ENCODE measurements at regions not wholly inside any gene's neighbourhood (a gene's known extent, or its start where the extent isn't known, plus 50 kb on each side); places are given as distances from the start of the nearest gene placed in this dataset.

GRCh38 chr4:79796948-79797347 lies 276.1 kb downstream of the ANTXR2 start:
- no peak overlapping the region for H3K9ac ChIP-seq (ENCODE audit: low read depth, low read length)
- H3K9me3 ChIP-seq (ENCODE audit: insufficient read depth, low read depth, low read length), result no peaks in the 10 kb centered on the region
- no peaks in the 10 kb centered on the region for H3K36me3 ChIP-seq (ENCODE audit: insufficient read depth, low read depth, low read length)

GRCh38 chr4:79788884-79789283 lies 284.1 kb downstream of the ANTXR2 start:
- H3K4me3 ChIP-seq (ENCODE audit: low read length), result no peak overlapping the region
- no peak overlapping the region for H3K27ac ChIP-seq (ENCODE audit: low read length)
- no peaks in the 10 kb centered on the region for H3K4me1 ChIP-seq (ENCODE audit: insufficient read depth, low read length)
- H3K27me3 ChIP-seq (ENCODE audit: insufficient read depth, low read length), result no peaks in the 10 kb centered on the region
- H3K9ac ChIP-seq (ENCODE audit: low read depth, low read length), result no peak overlapping the region
- no peaks in the 10 kb centered on the region for H3K36me3 ChIP-seq (ENCODE audit: insufficient read depth, low read depth, low read length)
- H3K9me3 ChIP-seq (ENCODE audit: insufficient read depth, low read depth, low read length), result peaks cover 25% of the 10 kb centered on the region

More at GRCh38 chr4:79796948-79797347, 276.1 kb downstream of the ANTXR2 start:
- no peaks in the 10 kb centered on the region for H3K4me1 ChIP-seq (ENCODE audit: insufficient read depth, low read length)
- H3K4me3 ChIP-seq (ENCODE audit: low read length), result no peak overlapping the region
- no peaks in the 10 kb centered on the region for H3K27me3 ChIP-seq (ENCODE audit: insufficient read depth, low read length)
- H3K27ac ChIP-seq (ENCODE audit: low read length), result no peak overlapping the region

- no peaks in the 10 kb centered on the region for H3K36me3 ChIP-seq (ENCODE audit: insufficient read depth, low read depth, low read length)
- no peak overlapping the region for H3K9ac ChIP-seq (ENCODE audit: low read depth, low read length)
- H3K4me1 ChIP-seq (ENCODE audit: insufficient read depth, low read length), result no peaks in the 10 kb centered on the region
- H3K9me3 ChIP-seq (ENCODE audit: insufficient read depth, low read depth, low read length), result peaks cover 13% of the 10 kb centered on the region
- no peak overlapping the region for H3K4me3 ChIP-seq (ENCODE audit: low read length)
- H3K27ac ChIP-seq (ENCODE audit: low read length), result no peak overlapping the region
- H3K27me3 ChIP-seq (ENCODE audit: insufficient read depth, low read length), result no peaks in the 10 kb centered on the region
These were observed 292.9 kb downstream of the ANTXR2 start for GRCh38 chr4:79780129-79780528.

- Histone ChIP-seq H3K9ac (ENCODE audit: low read depth, low read length) (no peak overlapping the region), H3K27me3 (ENCODE audit: insufficient read depth, low read length) (no peaks in the 10 kb centered on the region), H3K36me3 (ENCODE audit: insufficient read depth, low read depth, low read length) (no peaks in the 10 kb centered on the region), H3K4me1 (ENCODE audit: insufficient read depth, low read length) (no peaks in the 10 kb centered on the region), H3K9me3 (ENCODE audit: insufficient read depth, low read depth, low read length) (peaks cover 21% of the 10 kb centered on the region), H3K4me3 (ENCODE audit: low read length) (no peak overlapping the region), H3K27ac (ENCODE audit: low read length) (no peak overlapping the region)
These were observed 300.5 kb downstream of the ANTXR2 start for GRCh38 chr4:79772510-79772909.

- Histone ChIP-seq H3K27me3 (ENCODE audit: insufficient read depth, low read length) (no peaks in the 10 kb centered on the region), H3K9ac (ENCODE audit: low read depth, low read length) (no peak overlapping the region), H3K27ac (ENCODE audit: low read length) (no peak overlapping the region), H3K4me1 (ENCODE audit: insufficient read depth, low read length) (no peaks in the 10 kb centered on the region), H3K9me3 (ENCODE audit: insufficient read depth, low read depth, low read length) (peaks cover 8% of the 10 kb centered on the region; the same call in 1 of the 2 replicates), H3K36me3 (ENCODE audit: insufficient read depth, low read depth, low read length) (no peaks in the 10 kb centered on the region), H3K4me3 (ENCODE audit: low read length) (no peak overlapping the region)
These were observed 308.9 kb downstream of the ANTXR2 start for GRCh38 chr4:79764120-79764519.

- Histone ChIP-seq H3K27ac (ENCODE audit: low read length) (no peak overlapping the region), H3K36me3 (ENCODE audit: insufficient read depth, low read depth, low read length) (no peaks in the 10 kb centered on the region), H3K27me3 (ENCODE audit: insufficient read depth, low read length) (no peaks in the 10 kb centered on the region), H3K4me3 (ENCODE audit: low read length) (no peak overlapping the region), H3K4me1 (ENCODE audit: insufficient read depth, low read length) (no peaks in the 10 kb centered on the region), H3K9me3 (ENCODE audit: insufficient read depth, low read depth, low read length) (peaks cover 8% of the 10 kb centered on the region; the same call in 1 of the 2 replicates), H3K9ac (ENCODE audit: low read depth, low read length) (no peak overlapping the region)
These were observed 309.4 kb downstream of the ANTXR2 start for GRCh38 chr4:79763486-79764075.

GRCh38 chr4:79759793-79760192 lies 313.2 kb downstream of the ANTXR2 start:
- Histone ChIP-seq H3K27ac (ENCODE audit: low read length) (no peak overlapping the region), H3K4me3 (ENCODE audit: low read length) (no peak overlapping the region), H3K9me3 (ENCODE audit: insufficient read depth, low read depth, low read length) (no peaks in the 10 kb centered on the region), H3K27me3 (ENCODE audit: insufficient read depth, low read length) (no peaks in the 10 kb centered on the region), H3K4me1 (ENCODE audit: insufficient read depth, low read length) (no peaks in the 10 kb centered on the region), H3K36me3 (ENCODE audit: insufficient read depth, low read depth, low read length) (no peaks in the 10 kb centered on the region), H3K9ac (ENCODE audit: low read depth, low read length) (no peak overlapping the region)

- H3K4me3 ChIP-seq (ENCODE audit: low read length), result no peak overlapping the region
- no peaks in the 10 kb centered on the region for H3K9me3 ChIP-seq (ENCODE audit: insufficient read depth, low read depth, low read length)
- no peaks in the 10 kb centered on the region for H3K4me1 ChIP-seq (ENCODE audit: insufficient read depth, low read length)
- no peaks in the 10 kb centered on the region for H3K36me3 ChIP-seq (ENCODE audit: insufficient read depth, low read depth, low read length)
- no peak overlapping the region for H3K27ac ChIP-seq (ENCODE audit: low read length)
- no peak overlapping the region for H3K9ac ChIP-seq (ENCODE audit: low read depth, low read length)
- no peaks in the 10 kb centered on the region for H3K27me3 ChIP-seq (ENCODE audit: insufficient read depth, low read length)
These were observed 315.4 kb downstream of the ANTXR2 start for GRCh38 chr4:79757600-79757999.

- Histone ChIP-seq H3K9ac (ENCODE audit: low read depth, low read length) (no peak overlapping the region), H3K4me1 (ENCODE audit: insufficient read depth, low read length) (no peaks in the 10 kb centered on the region), H3K27me3 (ENCODE audit: insufficient read depth, low read length) (no peaks in the 10 kb centered on the region), H3K9me3 (ENCODE audit: insufficient read depth, low read depth, low read length) (no peaks in the 10 kb centered on the region), H3K4me3 (ENCODE audit: low read length) (no peak overlapping the region), H3K36me3 (ENCODE audit: insufficient read depth, low read depth, low read length) (no peaks in the 10 kb centered on the region), H3K27ac (ENCODE audit: low read length) (no peak overlapping the region)
These were observed 316.7 kb downstream of the ANTXR2 start for GRCh38 chr4:79756140-79756895.

GRCh38 chr4:79748835-79749234 lies 324.2 kb downstream of the ANTXR2 start:
- H3K4me1 ChIP-seq (ENCODE audit: insufficient read depth, low read length), result no peaks in the 10 kb centered on the region
- H3K27me3 ChIP-seq (ENCODE audit: insufficient read depth, low read length), result no peaks in the 10 kb centered on the region
- H3K9ac ChIP-seq (ENCODE audit: low read depth, low read length), result no peak overlapping the region
- H3K4me3 ChIP-seq (ENCODE audit: low read length), result no peak overlapping the region
- no peaks in the 10 kb centered on the region for H3K36me3 ChIP-seq (ENCODE audit: insufficient read depth, low read depth, low read length)
- H3K9me3 ChIP-seq (ENCODE audit: insufficient read depth, low read depth, low read length), result no peaks in the 10 kb centered on the region
- H3K27ac ChIP-seq (ENCODE audit: low read length), result no peak overlapping the region

GRCh38 chr4:79747252-79747651 lies 325.8 kb downstream of the ANTXR2 start:
- Histone ChIP-seq H3K27me3 (ENCODE audit: insufficient read depth, low read length) (no peaks in the 10 kb centered on the region), H3K36me3 (ENCODE audit: insufficient read depth, low read depth, low read length) (no peaks in the 10 kb centered on the region)

GRCh38 chr4:79743014-79743413 lies 330.0 kb downstream of the ANTXR2 start:
- H3K4me3 ChIP-seq (ENCODE audit: low read length), result no peak overlapping the region
- no peak overlapping the region for H3K27ac ChIP-seq (ENCODE audit: low read length)
- H3K27me3 ChIP-seq (ENCODE audit: insufficient read depth, low read length), result no peaks in the 10 kb centered on the region
- no peaks in the 10 kb centered on the region for H3K9me3 ChIP-seq (ENCODE audit: insufficient read depth, low read depth, low read length)
- H3K4me1 ChIP-seq (ENCODE audit: insufficient read depth, low read length), result 0 out of 2 replicates have a peak, but pooled peaks cover 2% of the 10 kb centered on the region
- no peak overlapping the region for H3K9ac ChIP-seq (ENCODE audit: low read depth, low read length)
- H3K36me3 ChIP-seq (ENCODE audit: insufficient read depth, low read depth, low read length), result no peaks in the 10 kb centered on the region

More at GRCh38 chr4:79747252-79747651, 325.8 kb downstream of the ANTXR2 start:
- H3K4me1 ChIP-seq (ENCODE audit: insufficient read depth, low read length), result no peaks in the 10 kb centered on the region
- H3K9ac ChIP-seq (ENCODE audit: low read depth, low read length), result no peak overlapping the region
- H3K4me3 ChIP-seq (ENCODE audit: low read length), result no peak overlapping the region
- no peaks in the 10 kb centered on the region for H3K9me3 ChIP-seq (ENCODE audit: insufficient read depth, low read depth, low read length)
- no peak overlapping the region for H3K27ac ChIP-seq (ENCODE audit: low read length)
